Esophagus squamous epithelium (tissue), 4 donors: ENCODE measurements at regions not wholly inside any gene's neighbourhood (a gene's known extent, or its start where the extent isn't known, plus 50 kb on each side); places are given as distances from the start of the nearest gene placed in this dataset.

Experiments
- POLR2A ChIP-seq, 4 donors: fragments of 450-650 bp; IDR thresholded peaks; one replicate each; pipeline ENCODE4 v1.6.1; 2017; ENCODE audit warnings: antibody characterized with exemption in 4 of 4, mild to moderate bottlenecking in 4 of 4, moderate library complexity in 3 of 4
- TF ChIP-seq, protein P1 (sequence below), 6 experiments: fragments of 450-650 bp in 4 of 6; fragments of 200-600 bp in 2 of 6; sonication (generic) in 2 of 6; IDR thresholded peaks; one replicate each; pipeline ENCODE4 v1.5.1; 2016 to 2019; ENCODE audit warnings: antibody characterized with exemption in 6 of 6, mild to moderate bottlenecking in 4 of 6, moderate library complexity in 4 of 6

DNA sequence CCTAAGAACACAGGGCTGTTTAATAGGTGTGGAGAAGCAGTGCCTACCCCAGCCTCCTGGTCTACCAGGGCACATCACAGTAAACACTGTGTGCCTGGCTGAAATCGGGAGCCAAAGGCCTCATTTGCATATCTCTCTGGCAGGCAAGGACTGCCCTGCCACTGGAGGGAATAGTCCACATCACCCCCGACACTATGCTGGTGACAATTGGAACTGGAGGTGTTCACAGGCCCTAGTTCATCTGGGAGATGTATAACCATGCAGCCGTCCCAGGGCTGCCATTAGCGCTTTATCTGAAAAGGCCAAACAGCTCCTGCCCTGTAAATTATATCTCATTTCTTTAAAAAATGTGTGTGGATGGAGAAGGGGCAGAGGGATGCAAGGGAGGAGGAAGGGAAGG, 150.3 kb downstream of the LINC00237 start:
- TF ChIP-seq, protein P1, sequence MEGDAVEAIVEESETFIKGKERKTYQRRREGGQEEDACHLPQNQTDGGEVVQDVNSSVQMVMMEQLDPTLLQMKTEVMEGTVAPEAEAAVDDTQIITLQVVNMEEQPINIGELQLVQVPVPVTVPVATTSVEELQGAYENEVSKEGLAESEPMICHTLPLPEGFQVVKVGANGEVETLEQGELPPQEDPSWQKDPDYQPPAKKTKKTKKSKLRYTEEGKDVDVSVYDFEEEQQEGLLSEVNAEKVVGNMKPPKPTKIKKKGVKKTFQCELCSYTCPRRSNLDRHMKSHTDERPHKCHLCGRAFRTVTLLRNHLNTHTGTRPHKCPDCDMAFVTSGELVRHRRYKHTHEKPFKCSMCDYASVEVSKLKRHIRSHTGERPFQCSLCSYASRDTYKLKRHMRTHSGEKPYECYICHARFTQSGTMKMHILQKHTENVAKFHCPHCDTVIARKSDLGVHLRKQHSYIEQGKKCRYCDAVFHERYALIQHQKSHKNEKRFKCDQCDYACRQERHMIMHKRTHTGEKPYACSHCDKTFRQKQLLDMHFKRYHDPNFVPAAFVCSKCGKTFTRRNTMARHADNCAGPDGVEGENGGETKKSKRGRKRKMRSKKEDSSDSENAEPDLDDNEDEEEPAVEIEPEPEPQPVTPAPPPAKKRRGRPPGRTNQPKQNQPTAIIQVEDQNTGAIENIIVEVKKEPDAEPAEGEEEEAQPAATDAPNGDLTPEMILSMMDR (IDR thresholded peaks at IDR 0.05): no peak
- no peak for TF ChIP-seq POLR2A (IDR thresholded peaks at IDR 0.05)
